ENCODE measurements at regions not wholly inside any gene's neighbourhood (a gene's known extent, or its start where the extent isn't known, plus 50 kb on each side); places are given as distances from the start of the nearest gene placed in this dataset.

DNA sequence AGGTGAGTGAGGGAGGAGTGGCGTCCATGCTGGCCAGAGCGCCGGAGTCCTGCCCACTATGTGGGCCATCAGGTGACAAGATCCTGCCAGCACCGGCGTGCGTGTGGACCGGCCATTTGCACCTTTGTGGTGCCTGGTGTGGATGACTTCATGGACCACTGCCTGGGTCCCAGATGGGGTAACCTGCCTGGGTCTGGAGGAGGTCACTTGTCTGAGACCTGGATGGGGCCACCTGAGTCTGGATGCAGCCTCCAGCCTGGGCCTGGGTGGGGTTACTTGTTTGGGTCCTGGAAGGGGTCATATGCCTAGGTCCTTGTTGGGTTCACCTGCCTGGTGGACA lies 299.6 kb downstream of the NDUFA10 start:
- H3K36me3 Mint-ChIP-seq (ENCODE audit: insufficient read depth, unreplicated experiment) = no peaks in the 10 kb centered on the region
- intact Hi-C loops (cut with micrococcal nuclease; ENCODE audit: unreplicated experiment) = no loop called here
- no TSS peak for BruUV-seq (replicated peaks)
- CTCF ChIA-PET = no interaction called here
- H3K4me3 Mint-ChIP-seq (ENCODE audit: low read depth, unreplicated experiment) = no peak overlapping the region
- peaks cover 44% of the 10 kb centered on the region for H3K27me3 Mint-ChIP-seq (ENCODE audit: unreplicated experiment)
- H3K4me1 Mint-ChIP-seq (ENCODE audit: low read depth, unreplicated experiment) = no peaks in the 10 kb centered on the region
- peaks cover 5% of the 10 kb centered on the region for H3K9me3 Mint-ChIP-seq (ENCODE audit: low read depth, unreplicated experiment)
- DNase-seq = no peak
- no peak overlapping the region for H3K27ac Mint-ChIP-seq (ENCODE audit: unreplicated experiment)
- TF ChIP-seq, protein P1, sequence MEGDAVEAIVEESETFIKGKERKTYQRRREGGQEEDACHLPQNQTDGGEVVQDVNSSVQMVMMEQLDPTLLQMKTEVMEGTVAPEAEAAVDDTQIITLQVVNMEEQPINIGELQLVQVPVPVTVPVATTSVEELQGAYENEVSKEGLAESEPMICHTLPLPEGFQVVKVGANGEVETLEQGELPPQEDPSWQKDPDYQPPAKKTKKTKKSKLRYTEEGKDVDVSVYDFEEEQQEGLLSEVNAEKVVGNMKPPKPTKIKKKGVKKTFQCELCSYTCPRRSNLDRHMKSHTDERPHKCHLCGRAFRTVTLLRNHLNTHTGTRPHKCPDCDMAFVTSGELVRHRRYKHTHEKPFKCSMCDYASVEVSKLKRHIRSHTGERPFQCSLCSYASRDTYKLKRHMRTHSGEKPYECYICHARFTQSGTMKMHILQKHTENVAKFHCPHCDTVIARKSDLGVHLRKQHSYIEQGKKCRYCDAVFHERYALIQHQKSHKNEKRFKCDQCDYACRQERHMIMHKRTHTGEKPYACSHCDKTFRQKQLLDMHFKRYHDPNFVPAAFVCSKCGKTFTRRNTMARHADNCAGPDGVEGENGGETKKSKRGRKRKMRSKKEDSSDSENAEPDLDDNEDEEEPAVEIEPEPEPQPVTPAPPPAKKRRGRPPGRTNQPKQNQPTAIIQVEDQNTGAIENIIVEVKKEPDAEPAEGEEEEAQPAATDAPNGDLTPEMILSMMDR (IDR thresholded peaks at IDR 0.05; ENCODE audit: unreplicated experiment) = no peak

DNA sequence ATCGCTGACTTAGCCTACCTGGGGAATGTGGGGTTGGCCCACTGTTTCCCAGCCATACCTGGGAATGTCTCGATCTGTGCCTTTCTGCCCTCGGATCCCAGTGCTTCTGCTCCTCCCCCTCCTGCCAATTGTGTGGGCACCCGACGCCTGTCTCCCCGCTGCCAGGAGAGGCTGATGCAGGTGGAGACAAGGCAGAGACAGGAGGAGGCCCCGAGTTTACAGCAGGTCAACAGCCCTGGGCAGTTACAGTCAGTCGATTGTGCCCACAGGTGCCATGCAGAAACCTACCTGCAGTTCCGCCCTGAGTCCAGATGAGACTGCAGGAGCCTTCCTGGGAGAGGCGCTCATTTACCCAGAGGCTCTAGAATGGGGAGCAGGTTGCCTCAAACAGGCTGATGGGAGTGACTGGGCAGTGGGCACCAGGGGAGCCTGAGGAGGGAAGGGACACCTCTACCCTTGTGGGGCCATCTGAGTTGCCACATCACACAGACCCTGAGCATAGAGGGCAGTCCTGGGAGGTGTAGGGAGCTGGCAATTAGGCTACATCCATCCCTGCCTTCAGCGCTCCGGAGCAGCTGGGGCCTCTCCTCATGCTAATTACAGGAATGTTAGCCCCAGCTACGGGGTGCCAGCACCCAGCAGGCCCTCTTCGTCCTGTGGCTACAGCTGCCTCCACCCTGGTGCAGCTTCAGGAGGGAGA lies 300.1 kb downstream of the NDUFA10 start:
- Mint-ChIP-seq H3K4me1 (ENCODE audit: low read depth, unreplicated experiment) (no peaks in the 10 kb centered on the region), H3K9me3 (ENCODE audit: low read depth, unreplicated experiment) (peaks cover 5% of the 10 kb centered on the region), H3K27me3 (ENCODE audit: unreplicated experiment) (peaks cover 38% of the 10 kb centered on the region), H3K36me3 (ENCODE audit: insufficient read depth, unreplicated experiment) (no peaks in the 10 kb centered on the region), H3K4me3 (ENCODE audit: low read depth, unreplicated experiment) (no peak overlapping the region), H3K27ac (ENCODE audit: unreplicated experiment) (no peak overlapping the region)
- BruUV-seq (replicated peaks) = no TSS peak
- no peak for DNase-seq
- TF ChIP-seq, protein P1 (IDR thresholded peaks at IDR 0.05; ENCODE audit: unreplicated experiment) = no peak
- CTCF ChIA-PET = no interaction called here
- intact Hi-C loops (cut with micrococcal nuclease; ENCODE audit: unreplicated experiment) = no loop called here

DNA sequence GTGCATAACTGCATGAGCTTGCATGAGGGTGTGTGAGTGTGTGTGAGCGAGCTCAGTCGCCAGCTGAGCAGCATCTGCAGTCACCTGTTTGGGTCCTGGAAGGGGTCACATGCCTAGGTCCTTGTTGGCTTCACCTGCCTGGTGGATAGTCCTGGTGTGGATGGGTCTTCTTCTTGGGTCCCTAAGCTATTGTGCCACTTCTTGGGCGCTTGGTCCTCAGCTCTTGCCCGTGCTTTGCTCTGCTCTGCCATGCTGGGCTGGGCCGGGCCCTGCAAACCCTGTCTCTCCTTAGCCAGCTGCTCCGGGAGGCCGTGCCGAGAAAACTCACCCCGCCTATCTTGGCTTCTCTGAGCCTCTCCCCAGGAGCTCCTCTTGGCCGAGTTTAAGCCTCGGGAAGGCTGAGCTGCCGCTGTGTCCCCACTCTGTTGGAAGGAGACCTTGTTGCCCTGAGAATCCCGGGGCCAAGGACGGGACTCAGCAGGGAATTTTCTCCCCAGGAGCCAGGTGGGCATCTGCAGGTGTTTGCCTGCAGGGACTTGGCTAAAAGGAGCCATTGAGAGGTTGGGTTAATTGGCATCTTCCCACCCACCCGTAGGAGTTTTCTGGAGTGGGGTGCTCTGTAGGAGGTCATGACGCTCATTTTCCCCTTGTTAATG lies 300.8 kb downstream of the NDUFA10 start:
- Mint-ChIP-seq H3K4me3 (ENCODE audit: low read depth, unreplicated experiment) (no peak overlapping the region), H3K9me3 (ENCODE audit: low read depth, unreplicated experiment) (peaks cover 5% of the 10 kb centered on the region), H3K27ac (ENCODE audit: unreplicated experiment) (no peak overlapping the region), H3K4me1 (ENCODE audit: low read depth, unreplicated experiment) (no peaks in the 10 kb centered on the region), H3K36me3 (ENCODE audit: insufficient read depth, unreplicated experiment) (no peaks in the 10 kb centered on the region), H3K27me3 (ENCODE audit: unreplicated experiment) (peaks cover 37% of the 10 kb centered on the region)
- TF ChIP-seq, protein P1 (IDR thresholded peaks at IDR 0.05; ENCODE audit: unreplicated experiment) = no peak
- DNase-seq = no peak
- intact Hi-C loops (cut with micrococcal nuclease; ENCODE audit: unreplicated experiment) = no loop called here
- no TSS peak for BruUV-seq (replicated peaks)
- CTCF ChIA-PET = no interaction called here

DNA sequence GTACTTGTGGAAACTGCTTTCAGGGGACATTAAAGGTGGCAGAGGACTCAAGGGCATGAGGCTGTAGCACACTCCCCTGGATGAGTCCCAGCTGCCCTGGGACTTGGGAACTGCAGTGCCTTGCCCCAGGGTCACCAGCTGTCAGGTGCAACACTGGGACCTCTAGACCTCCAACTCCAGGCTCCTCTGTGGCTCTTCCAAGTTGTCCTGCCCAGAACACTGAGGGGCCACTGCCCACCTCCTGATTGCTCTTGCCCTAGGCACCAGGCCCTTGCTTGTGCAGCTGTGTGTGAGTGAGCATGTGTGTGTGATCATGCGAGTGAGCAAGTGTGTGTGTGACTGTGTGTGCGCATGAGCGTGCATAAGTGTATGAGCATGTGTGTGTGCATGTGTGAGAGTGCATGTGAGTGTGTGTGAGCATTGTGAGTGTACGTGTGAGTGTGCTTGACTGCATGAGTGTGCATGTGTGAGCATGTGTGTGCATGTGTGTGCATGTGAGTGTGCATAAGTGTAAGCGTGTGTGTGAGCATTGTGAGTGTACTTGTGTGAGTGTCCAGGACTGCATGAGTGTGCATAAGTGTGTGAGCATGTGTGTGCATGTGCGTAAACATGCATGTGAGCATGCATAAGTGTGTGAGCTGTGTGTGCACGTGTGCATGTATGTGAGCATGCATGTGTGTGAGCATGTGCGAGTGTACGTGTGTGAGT lies 301.5 kb downstream of the NDUFA10 start:
- no TSS peak for BruUV-seq (replicated peaks)
- H3K9me3 Mint-ChIP-seq (ENCODE audit: low read depth, unreplicated experiment) = peaks cover 5% of the 10 kb centered on the region
- TF ChIP-seq, protein P1 (IDR thresholded peaks at IDR 0.05; ENCODE audit: unreplicated experiment) = no peak
- H3K36me3 Mint-ChIP-seq (ENCODE audit: insufficient read depth, unreplicated experiment) = no peaks in the 10 kb centered on the region
- H3K4me3 Mint-ChIP-seq (ENCODE audit: low read depth, unreplicated experiment) = no peak overlapping the region
- no peaks in the 10 kb centered on the region for H3K4me1 Mint-ChIP-seq (ENCODE audit: low read depth, unreplicated experiment)
- CTCF ChIA-PET = no interaction called here
- no peak for DNase-seq
- H3K27ac Mint-ChIP-seq (ENCODE audit: unreplicated experiment) = no peak overlapping the region
- peaks cover 31% of the 10 kb centered on the region for H3K27me3 Mint-ChIP-seq (ENCODE audit: unreplicated experiment)
- intact Hi-C loops (cut with micrococcal nuclease; ENCODE audit: unreplicated experiment) = no loop called here
